ENCODE measurements at regions not wholly inside any gene's neighbourhood (a gene's known extent, or its start where the extent isn't known, plus 50 kb on each side); places are given as distances from the start of the nearest gene placed in this dataset.
"Not testable (repeated sequence)": the region's sequence is repeated elsewhere in the genome, so short reads cannot be mapped to it uniquely, and the experiment has no call there.

GRCh38 chr16:88128556-88128955, 177.3 kb downstream of the BANP start:
- DNase-seq, result no peak
- H3K4me1 ChIP-seq (ENCODE audit: control insufficient read depth, insufficient read depth, low read length, poor library complexity, severe bottlenecking), result no peaks in the 10 kb centered on the region
- no peak overlapping the region for H3K27ac ChIP-seq (ENCODE audit: insufficient read depth, low read length, poor library complexity, severe bottlenecking)
- no peaks in the 10 kb centered on the region for H3K36me3 ChIP-seq (ENCODE audit: control insufficient read depth, insufficient read depth, low read length)
- no peaks in the 10 kb centered on the region for H3K9me3 ChIP-seq (ENCODE audit: control insufficient read depth, low read length)
- no peaks in the 10 kb centered on the region for H3K27me3 ChIP-seq (replicated peaks; ENCODE audit: control insufficient read depth, insufficient read depth, low read length, poor library complexity, severe bottlenecking)
- H3K4me3 ChIP-seq (ENCODE audit: insufficient read depth, low read depth, low read length, poor library complexity, severe bottlenecking), result no peak overlapping the region

- not testable (repeated sequence) for DNase-seq; H3K9me3 ChIP-seq (ENCODE audit: control insufficient read depth, low read length); H3K36me3 ChIP-seq (ENCODE audit: control insufficient read depth, insufficient read depth, low read length); H3K27ac ChIP-seq (ENCODE audit: insufficient read depth, low read length, poor library complexity, severe bottlenecking); H3K4me3 ChIP-seq (ENCODE audit: insufficient read depth, low read depth, low read length, poor library complexity, severe bottlenecking); H3K27me3 ChIP-seq (replicated peaks; ENCODE audit: control insufficient read depth, insufficient read depth, low read length, poor library complexity, severe bottlenecking); H3K4me1 ChIP-seq (ENCODE audit: control insufficient read depth, insufficient read depth, low read length, poor library complexity, severe bottlenecking)
Measured at GRCh38 chr16:88129133-88129532, 177.9 kb downstream of the BANP start.

GRCh38 chr16:88130016-88130415, 178.8 kb downstream of the BANP start:
- Histone ChIP-seq H3K27me3 (replicated peaks; ENCODE audit: control insufficient read depth, insufficient read depth, low read length, poor library complexity, severe bottlenecking) (no peaks in the 10 kb centered on the region), H3K9me3 (ENCODE audit: control insufficient read depth, low read length) (no peaks in the 10 kb centered on the region), H3K36me3 (ENCODE audit: control insufficient read depth, insufficient read depth, low read length) (no peaks in the 10 kb centered on the region), H3K27ac (ENCODE audit: insufficient read depth, low read length, poor library complexity, severe bottlenecking) (no peak overlapping the region), H3K4me3 (ENCODE audit: insufficient read depth, low read depth, low read length, poor library complexity, severe bottlenecking) (no peak overlapping the region), H3K4me1 (ENCODE audit: control insufficient read depth, insufficient read depth, low read length, poor library complexity, severe bottlenecking) (no peaks in the 10 kb centered on the region)
- no peak for DNase-seq

GRCh38 chr16:88130681-88131080, 179.4 kb downstream of the BANP start:
- Histone ChIP-seq H3K27me3 (replicated peaks; ENCODE audit: control insufficient read depth, insufficient read depth, low read length, poor library complexity, severe bottlenecking) (no peaks in the 10 kb centered on the region), H3K36me3 (ENCODE audit: control insufficient read depth, insufficient read depth, low read length) (no peaks in the 10 kb centered on the region), H3K27ac (ENCODE audit: insufficient read depth, low read length, poor library complexity, severe bottlenecking) (no peak overlapping the region), H3K4me1 (ENCODE audit: control insufficient read depth, insufficient read depth, low read length, poor library complexity, severe bottlenecking) (no peaks in the 10 kb centered on the region), H3K9me3 (ENCODE audit: control insufficient read depth, low read length) (no peaks in the 10 kb centered on the region), H3K4me3 (ENCODE audit: insufficient read depth, low read depth, low read length, poor library complexity, severe bottlenecking) (no peak overlapping the region)
- DNase-seq, result no peak

GRCh38 chr16:88131256-88131655, 180.0 kb downstream of the BANP start:
- Histone ChIP-seq H3K4me3 (ENCODE audit: insufficient read depth, low read depth, low read length, poor library complexity, severe bottlenecking) (no peak overlapping the region), H3K4me1 (ENCODE audit: control insufficient read depth, insufficient read depth, low read length, poor library complexity, severe bottlenecking) (no peaks in the 10 kb centered on the region), H3K27ac (ENCODE audit: insufficient read depth, low read length, poor library complexity, severe bottlenecking) (no peak overlapping the region), H3K27me3 (replicated peaks; ENCODE audit: control insufficient read depth, insufficient read depth, low read length, poor library complexity, severe bottlenecking) (no peaks in the 10 kb centered on the region), H3K9me3 (ENCODE audit: control insufficient read depth, low read length) (no peaks in the 10 kb centered on the region), H3K36me3 (ENCODE audit: control insufficient read depth, insufficient read depth, low read length) (no peaks in the 10 kb centered on the region)
- no peak for DNase-seq

GRCh38 chr16:88131966-88132365, 180.7 kb downstream of the BANP start:
- Histone ChIP-seq H3K9me3 (ENCODE audit: control insufficient read depth, low read length) (no peaks in the 10 kb centered on the region), H3K27ac (ENCODE audit: insufficient read depth, low read length, poor library complexity, severe bottlenecking) (no peak overlapping the region), H3K4me3 (ENCODE audit: insufficient read depth, low read depth, low read length, poor library complexity, severe bottlenecking) (no peak overlapping the region), H3K4me1 (ENCODE audit: control insufficient read depth, insufficient read depth, low read length, poor library complexity, severe bottlenecking) (no peaks in the 10 kb centered on the region), H3K36me3 (ENCODE audit: control insufficient read depth, insufficient read depth, low read length) (no peaks in the 10 kb centered on the region), H3K27me3 (replicated peaks; ENCODE audit: control insufficient read depth, insufficient read depth, low read length, poor library complexity, severe bottlenecking) (no peaks in the 10 kb centered on the region)
- DNase-seq, result no peak

- H3K4me3 ChIP-seq (ENCODE audit: insufficient read depth, low read depth, low read length, poor library complexity, severe bottlenecking), result no peak overlapping the region
- no peak overlapping the region for H3K27ac ChIP-seq (ENCODE audit: insufficient read depth, low read length, poor library complexity, severe bottlenecking)
- H3K4me1 ChIP-seq (ENCODE audit: control insufficient read depth, insufficient read depth, low read length, poor library complexity, severe bottlenecking), result no peaks in the 10 kb centered on the region
- H3K27me3 ChIP-seq (replicated peaks; ENCODE audit: control insufficient read depth, insufficient read depth, low read length, poor library complexity, severe bottlenecking), result no peaks in the 10 kb centered on the region
- H3K9me3 ChIP-seq (ENCODE audit: control insufficient read depth, low read length), result no peaks in the 10 kb centered on the region
- no peaks in the 10 kb centered on the region for H3K36me3 ChIP-seq (ENCODE audit: control insufficient read depth, insufficient read depth, low read length)
- DNase-seq, result no peak
Measured at GRCh38 chr16:88132836-88133506, 181.7 kb downstream of the BANP start.

- Histone ChIP-seq H3K27me3 (replicated peaks; ENCODE audit: control insufficient read depth, insufficient read depth, low read length, poor library complexity, severe bottlenecking) (no peaks in the 10 kb centered on the region), H3K9me3 (ENCODE audit: control insufficient read depth, low read length) (no peaks in the 10 kb centered on the region), H3K27ac (ENCODE audit: insufficient read depth, low read length, poor library complexity, severe bottlenecking) (no peak overlapping the region), H3K4me3 (ENCODE audit: insufficient read depth, low read depth, low read length, poor library complexity, severe bottlenecking) (no peak overlapping the region), H3K36me3 (ENCODE audit: control insufficient read depth, insufficient read depth, low read length) (no peaks in the 10 kb centered on the region), H3K4me1 (ENCODE audit: control insufficient read depth, insufficient read depth, low read length, poor library complexity, severe bottlenecking) (no peaks in the 10 kb centered on the region)
- DNase-seq, result no peak
Measured at GRCh38 chr16:88133507-88133843, 182.2 kb downstream of the BANP start.

GRCh38 chr16:88134172-88134898, 183.1 kb downstream of the BANP start:
- not testable (repeated sequence) for H3K9me3 ChIP-seq (ENCODE audit: control insufficient read depth, low read length); H3K4me3 ChIP-seq (ENCODE audit: insufficient read depth, low read depth, low read length, poor library complexity, severe bottlenecking); H3K4me1 ChIP-seq (ENCODE audit: control insufficient read depth, insufficient read depth, low read length, poor library complexity, severe bottlenecking); H3K27me3 ChIP-seq (replicated peaks; ENCODE audit: control insufficient read depth, insufficient read depth, low read length, poor library complexity, severe bottlenecking); H3K36me3 ChIP-seq (ENCODE audit: control insufficient read depth, insufficient read depth, low read length); DNase-seq; H3K27ac ChIP-seq (ENCODE audit: insufficient read depth, low read length, poor library complexity, severe bottlenecking)

GRCh38 chr16:88134899-88135682, 183.9 kb downstream of the BANP start:
- H3K4me1 ChIP-seq (ENCODE audit: control insufficient read depth, insufficient read depth, low read length, poor library complexity, severe bottlenecking); H3K27me3 ChIP-seq (replicated peaks; ENCODE audit: control insufficient read depth, insufficient read depth, low read length, poor library complexity, severe bottlenecking); H3K4me3 ChIP-seq (ENCODE audit: insufficient read depth, low read depth, low read length, poor library complexity, severe bottlenecking); DNase-seq; H3K36me3 ChIP-seq (ENCODE audit: control insufficient read depth, insufficient read depth, low read length); H3K27ac ChIP-seq (ENCODE audit: insufficient read depth, low read length, poor library complexity, severe bottlenecking); H3K9me3 ChIP-seq (ENCODE audit: control insufficient read depth, low read length): not testable (repeated sequence)
